Neural progenitor cell (in vitro differentiated cells): ENCODE measurements at regions not wholly inside any gene's neighbourhood (a gene's known extent, or its start where the extent isn't known, plus 50 kb on each side); places are given as distances from the start of the nearest gene placed in this dataset.
A peak's percentile ranks its signal among the peaks of the same experiment; 100 is the strongest.

ENCODE experiments used
- DNase-seq: peaks from one replicate; pipeline ENCODE4 v3.0.0-alpha.2; 2016; ENCODE audit warnings: low spot score
- H2AFZ ChIP-seq: fragments of 200-600 bp; sonication (generic); replicated peaks from 2 replicates; pipeline ENCODE4 v1.6.1; 2016; ENCODE audit warnings: antibody characterized with exemption
- H3F3A ChIP-seq: fragments of 200-600 bp; sonication (generic); 2 replicates; pipeline ENCODE4 v1.6.1; 2016; ENCODE audit warnings: antibody characterized with exemption, low read depth
- H3K27ac ChIP-seq: fragments of 200-600 bp; sonication (generic); 2 replicates; pipeline ENCODE4 v1.5.1; 2016; ENCODE audit warnings: mild to moderate bottlenecking
- H3K27me3 ChIP-seq: fragments of 200-600 bp; sonication (generic); 2 replicates; pipeline ENCODE4 v1.6.1; 2016; ENCODE audit warnings: mild to moderate bottlenecking, moderate library complexity
- H3K36me3 ChIP-seq: fragments of 200-600 bp; sonication (generic); 2 replicates; pipeline ENCODE4 v1.5.1; 2016
- H3K4me1 ChIP-seq: fragments of 200-600 bp; sonication (generic); 2 replicates; pipeline ENCODE4 v1.6.1; 2016; ENCODE audit warnings: mixed run types
- H3K4me2 ChIP-seq: fragments of 200-600 bp; sonication (generic); 2 replicates; pipeline ENCODE4 v1.6.1; 2016
- H3K4me3 ChIP-seq: fragments of 200-600 bp; sonication (generic); 2 replicates; pipeline ENCODE4 v1.5.1; 2016
- H3K79me2 ChIP-seq: fragments of 200-600 bp; sonication (generic); 2 replicates; pipeline ENCODE4 v1.6.1; 2016; ENCODE audit warnings: low read depth
- H3K9ac ChIP-seq: fragments of 200-600 bp; sonication (generic); 2 replicates; pipeline ENCODE4 v1.6.1; 2016
- H3K9me3 ChIP-seq: fragments of 200-600 bp; sonication (generic); 2 replicates; pipeline ENCODE4 v1.5.1; 2016; ENCODE audit warnings: low read depth
- H4K20me1 ChIP-seq: fragments of 200-600 bp; sonication (generic); 2 replicates; pipeline ENCODE4 v1.6.1; 2016; ENCODE audit warnings: low read depth
- H3K27ac Mint-ChIP-seq: 3 replicates; pipeline ENCODE4 v1.8.0; 2021; ENCODE audit warnings: mixed read lengths
- H3K27me3 Mint-ChIP-seq: 2 replicates; pipeline ENCODE4 v1.8.0; 2022; ENCODE audit warnings: low read depth, mild to moderate bottlenecking, inconsistent platforms, moderate library complexity, mixed read lengths; ENCODE audit not compliant: insufficient read depth
- H3K36me3 Mint-ChIP-seq: 3 replicates; pipeline ENCODE4 v1.8.0; 2021; ENCODE audit warnings: mixed read lengths
- H3K4me1 Mint-ChIP-seq: 3 replicates; pipeline ENCODE4 v1.8.0; 2021; ENCODE audit warnings: mixed read lengths
- H3K4me3 Mint-ChIP-seq: 3 replicates; pipeline ENCODE4 v1.8.0; 2021; ENCODE audit warnings: mild to moderate bottlenecking, moderate library complexity, mixed read lengths
- H3K9me3 Mint-ChIP-seq: 3 replicates; pipeline ENCODE4 v1.8.0; 2020; ENCODE audit warnings: mixed read lengths
- EZH2 ChIP-seq: fragments of 200-600 bp; sonication (generic); IDR thresholded peaks from 2 replicates; pipeline ENCODE4 v1.6.1; 2017; ENCODE audit warnings: antibody characterized with exemption, mild to moderate bottlenecking, moderate library complexity
- EZH2phosphoT487 ChIP-seq: fragments of 200-600 bp; sonication (generic); IDR thresholded peaks from 2 replicates; pipeline ENCODE4 v1.6.1; 2017; ENCODE audit warnings: antibody characterized with exemption
- TF ChIP-seq, protein P1 (sequence below): fragments of 200-600 bp; sonication (generic); IDR thresholded peaks from 2 replicates; pipeline ENCODE4 v1.5.1; 2017; ENCODE audit warnings: antibody characterized with exemption, mild to moderate bottlenecking

DNA sequence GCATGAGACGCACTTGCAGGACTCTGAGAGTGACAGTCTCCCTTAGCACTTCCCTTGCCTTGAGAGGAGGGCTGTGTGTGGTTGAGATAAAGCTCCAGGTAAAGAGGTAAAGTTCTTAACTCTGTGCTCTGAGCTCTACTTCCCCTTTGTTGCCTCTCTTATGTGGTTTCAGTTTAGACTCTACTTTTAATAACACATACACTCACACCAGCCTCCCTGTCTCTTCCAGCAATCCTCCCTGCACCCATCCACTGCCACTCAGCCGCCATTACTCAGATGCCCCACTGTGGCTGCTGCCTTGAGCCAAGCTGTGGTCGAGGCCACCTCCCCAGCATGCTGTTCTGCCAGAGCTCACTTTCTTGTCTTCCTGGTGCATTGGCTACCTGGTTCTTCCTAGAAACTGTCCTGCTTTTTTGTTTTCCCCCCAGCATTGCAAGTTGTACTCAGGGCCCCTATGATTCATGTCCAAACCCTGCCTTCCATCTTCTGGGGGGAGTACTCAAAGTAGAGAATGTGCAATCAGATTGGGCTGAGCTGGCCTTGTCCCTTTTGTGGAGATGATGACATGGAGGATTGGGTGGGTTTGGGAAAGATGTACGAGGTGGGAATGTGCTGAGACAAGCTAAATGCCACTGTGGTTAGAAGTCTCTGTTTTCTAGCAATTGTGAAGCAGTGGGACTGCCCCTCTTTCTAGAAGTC, 115.5 kb upstream of the PARP11 start:
- no peak overlapping the region for H3K9ac ChIP-seq
- H3K4me3 Mint-ChIP-seq = no peak overlapping the region
- H3K9me3 ChIP-seq = no peaks in the 10 kb centered on the region
- H3K36me3 ChIP-seq = no peaks in the 10 kb centered on the region
- H3K36me3 Mint-ChIP-seq = no peaks in the 10 kb centered on the region
- H3K4me2 ChIP-seq = no peak overlapping the region
- H3K27ac Mint-ChIP-seq = peak overlapping the region; percentile 36
- H4K20me1 ChIP-seq = no peaks in the 10 kb centered on the region
- H3K4me1 Mint-ChIP-seq = peaks cover 49% of the 10 kb centered on the region
- TF ChIP-seq EZH2 (no peak), EZH2phosphoT487 (no peak)
- TF ChIP-seq, protein P1, sequence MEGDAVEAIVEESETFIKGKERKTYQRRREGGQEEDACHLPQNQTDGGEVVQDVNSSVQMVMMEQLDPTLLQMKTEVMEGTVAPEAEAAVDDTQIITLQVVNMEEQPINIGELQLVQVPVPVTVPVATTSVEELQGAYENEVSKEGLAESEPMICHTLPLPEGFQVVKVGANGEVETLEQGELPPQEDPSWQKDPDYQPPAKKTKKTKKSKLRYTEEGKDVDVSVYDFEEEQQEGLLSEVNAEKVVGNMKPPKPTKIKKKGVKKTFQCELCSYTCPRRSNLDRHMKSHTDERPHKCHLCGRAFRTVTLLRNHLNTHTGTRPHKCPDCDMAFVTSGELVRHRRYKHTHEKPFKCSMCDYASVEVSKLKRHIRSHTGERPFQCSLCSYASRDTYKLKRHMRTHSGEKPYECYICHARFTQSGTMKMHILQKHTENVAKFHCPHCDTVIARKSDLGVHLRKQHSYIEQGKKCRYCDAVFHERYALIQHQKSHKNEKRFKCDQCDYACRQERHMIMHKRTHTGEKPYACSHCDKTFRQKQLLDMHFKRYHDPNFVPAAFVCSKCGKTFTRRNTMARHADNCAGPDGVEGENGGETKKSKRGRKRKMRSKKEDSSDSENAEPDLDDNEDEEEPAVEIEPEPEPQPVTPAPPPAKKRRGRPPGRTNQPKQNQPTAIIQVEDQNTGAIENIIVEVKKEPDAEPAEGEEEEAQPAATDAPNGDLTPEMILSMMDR = no peak
- no peak overlapping the region for H3K27ac ChIP-seq
- H3K79me2 ChIP-seq = no peaks in the 10 kb centered on the region
- H3K27me3 ChIP-seq = no peaks in the 10 kb centered on the region
- H3F3A ChIP-seq = no peaks in the 10 kb centered on the region
- H3K27me3 Mint-ChIP-seq = peaks cover 19% of the 10 kb centered on the region
- no peak for DNase-seq
- no peak overlapping the region for H2AFZ ChIP-seq
- H3K9me3 Mint-ChIP-seq = peaks cover 14% of the 10 kb centered on the region
- no peak overlapping the region for H3K4me3 ChIP-seq
- peaks cover 12% of the 10 kb centered on the region for H3K4me1 ChIP-seq

DNA sequence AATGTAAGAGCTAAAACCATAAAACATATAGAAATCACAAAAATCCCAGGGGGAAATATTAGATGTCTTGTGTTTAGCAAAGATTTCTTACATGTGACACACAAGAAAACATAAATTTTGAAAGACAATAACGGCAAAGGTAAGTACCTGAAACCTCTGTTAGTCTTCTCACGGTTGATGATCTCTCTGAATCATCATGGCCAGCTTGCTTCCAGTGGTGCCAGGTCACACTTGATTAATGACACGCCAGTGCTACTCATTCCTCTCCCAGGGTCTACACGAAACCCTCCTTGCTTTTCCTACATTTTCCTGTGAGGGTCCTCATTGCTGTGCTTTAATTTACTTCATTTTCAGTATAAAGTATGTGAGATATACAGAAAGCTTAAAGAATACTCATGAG, 114.4 kb upstream of the PARP11 start:
- Histone ChIP-seq H3K27me3 (no peaks in the 10 kb centered on the region), H3K4me2 (no peak overlapping the region), H3K4me3 (no peak overlapping the region), H3K9me3 (no peaks in the 10 kb centered on the region), H3K4me1 (peaks cover 12% of the 10 kb centered on the region), H3K27ac (no peak overlapping the region), H3K79me2 (no peaks in the 10 kb centered on the region), H3K9ac (no peak overlapping the region), H4K20me1 (no peaks in the 10 kb centered on the region), H3F3A (no peaks in the 10 kb centered on the region), H3K36me3 (no peaks in the 10 kb centered on the region), H2AFZ (no peak overlapping the region)
- peaks cover 15% of the 10 kb centered on the region for H3K27me3 Mint-ChIP-seq
- H3K27ac Mint-ChIP-seq = no peak overlapping the region
- H3K4me1 Mint-ChIP-seq = peaks cover 41% of the 10 kb centered on the region
- H3K36me3 Mint-ChIP-seq = no peaks in the 10 kb centered on the region
- no peak for TF ChIP-seq EZH2phosphoT487
- TF ChIP-seq, protein P1 = no peak
- TF ChIP-seq EZH2 = no peak
- H3K4me3 Mint-ChIP-seq = peak overlapping the region; percentile 22
- peaks cover 21% of the 10 kb centered on the region for H3K9me3 Mint-ChIP-seq
- no peak for DNase-seq

DNA sequence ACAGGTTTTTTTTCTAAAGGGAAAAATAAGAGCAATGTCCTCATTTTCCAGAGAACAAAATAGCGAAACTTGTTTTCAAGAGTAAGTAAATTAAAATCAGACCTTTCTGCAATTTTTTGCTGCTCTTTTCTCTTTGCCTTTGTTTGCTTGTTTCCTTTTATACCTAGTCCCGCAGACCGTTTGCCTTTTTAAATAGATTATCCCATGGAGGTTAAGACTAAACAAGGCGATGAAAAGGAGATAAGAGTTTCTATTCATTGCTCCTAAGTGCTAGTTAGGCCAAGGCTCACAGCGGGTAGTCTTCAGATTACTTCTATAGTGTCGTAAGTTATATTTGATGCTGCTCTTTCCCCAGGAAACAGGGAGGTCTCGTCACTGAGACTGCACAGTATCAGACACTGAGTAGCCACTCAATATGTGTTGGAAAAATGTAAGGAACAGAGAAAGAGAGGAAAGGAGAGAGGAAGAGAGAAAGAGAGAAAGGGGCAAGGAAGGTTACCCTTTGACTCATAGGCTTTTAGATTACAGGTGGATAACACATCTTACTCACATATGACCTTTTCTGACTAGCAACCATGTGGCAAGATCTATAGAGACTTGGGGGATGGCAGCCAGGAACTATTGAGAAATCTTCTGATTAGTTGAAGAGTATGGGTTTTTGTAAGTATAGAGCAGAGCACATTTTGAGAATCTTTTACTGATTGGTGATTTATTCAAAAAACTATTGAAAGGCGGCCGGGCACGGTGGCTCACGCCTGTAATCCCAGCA, 107.5 kb upstream of the PARP11 start:
- Histone ChIP-seq H3K27ac (no peak overlapping the region), H3K79me2 (no peaks in the 10 kb centered on the region), H3F3A (no peaks in the 10 kb centered on the region), H3K4me3 (no peak overlapping the region), H3K9ac (no peak overlapping the region), H2AFZ (no peak overlapping the region), H3K4me2 (no peak overlapping the region), H4K20me1 (no peaks in the 10 kb centered on the region), H3K27me3 (no peaks in the 10 kb centered on the region), H3K36me3 (no peaks in the 10 kb centered on the region), H3K9me3 (no peaks in the 10 kb centered on the region), H3K4me1 (no peaks in the 10 kb centered on the region)
- TF ChIP-seq EZH2 (no peak), EZH2phosphoT487 (peak; percentile 44)
- TF ChIP-seq, protein P1 = no peak
- Mint-ChIP-seq H3K4me3 (no peak overlapping the region), H3K9me3 (peaks cover 35% of the 10 kb centered on the region), H3K27ac (no peak overlapping the region), H3K27me3 (peaks cover 4% of the 10 kb centered on the region), H3K36me3 (peaks cover 5% of the 10 kb centered on the region), H3K4me1 (no peaks in the 10 kb centered on the region)
- peak; percentile 27 for DNase-seq
